ENCODE measurements at regions not wholly inside any gene's neighbourhood (a gene's known extent, or its start where the extent isn't known, plus 50 kb on each side); places are given as distances from the start of the nearest gene placed in this dataset.
A peak's percentile ranks its signal among the peaks of the same experiment; 100 is the strongest.

DNA sequence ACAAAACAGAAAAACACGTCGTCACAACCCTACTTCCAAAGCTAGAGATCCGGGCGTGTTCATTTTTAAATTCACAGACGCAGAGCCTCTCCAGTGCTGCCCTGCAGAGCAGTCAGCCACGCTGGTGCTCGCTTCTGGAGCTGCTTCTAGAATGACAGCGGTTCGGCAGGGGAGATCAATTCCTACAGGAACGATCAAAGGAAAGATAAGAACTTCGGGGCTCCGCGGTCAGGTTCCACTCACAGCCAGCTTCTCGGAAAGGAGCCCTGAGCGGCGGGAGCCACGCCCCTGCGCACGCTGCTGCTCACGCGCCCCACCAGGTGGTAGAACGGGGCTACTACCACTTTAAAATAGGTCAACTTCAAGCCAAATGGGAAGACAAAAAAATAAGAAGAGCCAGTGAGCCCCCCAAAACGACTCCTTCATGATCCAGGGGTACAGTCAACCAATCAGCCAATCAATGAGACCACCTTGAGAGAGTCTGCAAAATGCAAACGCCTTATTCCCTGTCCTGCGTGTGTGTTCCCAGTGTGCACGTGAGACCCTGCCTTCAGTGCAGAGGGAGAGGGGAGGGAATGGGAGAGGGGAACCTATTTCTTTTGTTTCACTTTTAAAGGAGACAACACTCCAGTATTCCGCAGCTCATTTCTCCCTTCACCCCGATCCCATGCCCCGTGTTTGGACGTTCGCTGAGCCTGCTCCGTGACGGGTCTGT is 209.7 kb downstream of the RBFOX3 start:
- TF ChIP-seq FOXM1 (IDR thresholded peaks at IDR 0.05; ENCODE audit: borderline replicate concordance, low read depth) = no peak
- peak; percentile 50 for TF ChIP-seq MAX (IDR thresholded peaks at IDR 0.05)
- TF ChIP-seq EP300 (IDR thresholded peaks at IDR 0.05; ENCODE audit: borderline replicate concordance) = no peak
- TF ChIP-seq NFIC (IDR thresholded peaks at IDR 0.05) = no peak
- peak; percentile 49 for TF ChIP-seq RAD21 (IDR thresholded peaks at IDR 0.05; ENCODE audit: low read depth)
- no peak for TF ChIP-seq TAF1 (IDR thresholded peaks at IDR 0.05; ENCODE audit: low read depth)
- no peak for TF ChIP-seq TEAD4 (IDR thresholded peaks at IDR 0.05)
- TF ChIP-seq REST (IDR thresholded peaks at IDR 0.05; ENCODE audit: low read depth) = no peak
- TF ChIP-seq TCF12 (IDR thresholded peaks at IDR 0.05; ENCODE audit: low read depth) = no peak
- TF ChIP-seq YY1 (IDR thresholded peaks at IDR 0.05; ENCODE audit: low read depth) = no peak
- TF ChIP-seq USF1 (IDR thresholded peaks at IDR 0.05) = no peak
